GM12872 (cell line): ENCODE measurements at regions not wholly inside any gene's neighbourhood (a gene's known extent, or its start where the extent isn't known, plus 50 kb on each side); places are given as distances from the start of the nearest gene placed in this dataset.

Experiments used
- CTCF ChIP-seq: IDR thresholded peaks from 3 replicates; pipeline ENCODE4 v1.5.1; 2011; ENCODE audit warnings: low read depth, mild to moderate bottlenecking, low read length, moderate library complexity; ENCODE audit not compliant: insufficient read depth

- TF ChIP-seq CTCF: no peak
Observed at GRCh38 chr7:49089717-49090116, 165.4 kb downstream of the CDC14C start.

GRCh38 chr7:49091089-49091488 lies 166.7 kb downstream of the CDC14C start:
- no peak for TF ChIP-seq CTCF

GRCh38 chr7:49091519-49091918 lies 167.2 kb downstream of the CDC14C start:
- TF ChIP-seq CTCF: no peak

- TF ChIP-seq CTCF: no peak
Observed at GRCh38 chr7:49093218-49093617, 168.9 kb downstream of the CDC14C start.

GRCh38 chr7:49094866-49095265 lies 170.5 kb downstream of the CDC14C start:
- TF ChIP-seq CTCF: no peak

GRCh38 chr7:49099587-49100326 lies 175.4 kb downstream of the CDC14C start:
- TF ChIP-seq CTCF: peak; percentile 24; the same call in 1 of the 3 replicates

- TF ChIP-seq CTCF: no peak
Observed at GRCh38 chr7:49102411-49102810, 178.1 kb downstream of the CDC14C start.
